ENCODE measurements at regions not wholly inside any gene's neighbourhood (a gene's known extent, or its start where the extent isn't known, plus 50 kb on each side); places are given as distances from the start of the nearest gene placed in this dataset.

DNA sequence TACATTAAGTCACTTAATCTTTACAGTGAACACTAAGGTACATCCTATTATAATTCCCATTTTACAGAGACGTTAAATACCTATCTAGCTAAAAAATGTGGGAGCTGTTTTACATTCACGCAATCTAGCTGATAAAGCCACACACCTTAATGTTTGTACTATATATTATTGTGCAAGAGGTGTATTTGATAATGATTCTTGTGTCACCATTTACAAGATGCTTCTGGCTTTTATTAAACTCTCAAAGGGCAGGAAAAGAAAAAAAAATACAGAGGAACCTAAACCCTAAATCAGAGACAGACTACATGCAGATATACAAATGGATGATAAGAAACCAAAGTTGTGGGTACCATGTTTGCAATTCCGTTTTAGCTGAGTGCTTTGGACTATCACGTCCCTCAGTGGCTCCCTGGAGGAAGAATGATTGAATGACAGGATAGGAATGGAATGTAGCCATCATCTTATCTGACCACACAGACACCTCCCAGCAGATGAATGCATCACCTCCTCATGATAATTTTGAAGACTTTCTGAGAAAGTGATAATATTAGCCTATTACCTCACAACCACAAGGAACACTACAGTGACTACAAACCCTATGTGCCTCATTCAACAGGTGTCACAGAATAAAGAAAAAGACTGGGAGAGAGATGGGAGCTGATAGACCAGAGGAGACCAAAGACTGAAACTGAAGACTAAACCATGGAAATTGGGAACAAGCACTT is 230.5 kb upstream of the SERP2 start (continued):
- TF ChIP-seq ZNF280C (tag by site-specific recombination; IDR thresholded peaks at IDR 0.05): no peak
- peak; percentile 96 for TF ChIP-seq ZNF629 (tag by site-specific recombination; IDR thresholded peaks at IDR 0.05)
- TF ChIP-seq YY2 (tag by site-specific recombination; IDR thresholded peaks at IDR 0.05): no peak
- no peak for TF ChIP-seq ZNF175 (tag by site-specific recombination; IDR thresholded peaks at IDR 0.05)
- TF ChIP-seq SP7 (tag by site-specific recombination; IDR thresholded peaks at IDR 0.05): peak; percentile 90
- no peak for TF ChIP-seq SP3 (tag by site-specific recombination; IDR thresholded peaks at IDR 0.05)
- no peak for TF ChIP-seq ZNF830 (tag by site-specific recombination; IDR thresholded peaks at IDR 0.05; ENCODE audit: low read depth)
- no peak for TF ChIP-seq ZNF23 (tag by site-specific recombination; IDR thresholded peaks at IDR 0.05; ENCODE audit: borderline replicate concordance)
- no peak for TF ChIP-seq ZNF302 (tag by site-specific recombination; IDR thresholded peaks at IDR 0.05; ENCODE audit: low read depth)
- TF ChIP-seq ZNF16 (tag by site-specific recombination; IDR thresholded peaks at IDR 0.05; ENCODE audit: low read depth): no peak
- no peak for TF ChIP-seq ZNF555 (tag by site-specific recombination; conservative IDR thresholded peaks at IDR 0.05)
- TF ChIP-seq, protein P1, sequence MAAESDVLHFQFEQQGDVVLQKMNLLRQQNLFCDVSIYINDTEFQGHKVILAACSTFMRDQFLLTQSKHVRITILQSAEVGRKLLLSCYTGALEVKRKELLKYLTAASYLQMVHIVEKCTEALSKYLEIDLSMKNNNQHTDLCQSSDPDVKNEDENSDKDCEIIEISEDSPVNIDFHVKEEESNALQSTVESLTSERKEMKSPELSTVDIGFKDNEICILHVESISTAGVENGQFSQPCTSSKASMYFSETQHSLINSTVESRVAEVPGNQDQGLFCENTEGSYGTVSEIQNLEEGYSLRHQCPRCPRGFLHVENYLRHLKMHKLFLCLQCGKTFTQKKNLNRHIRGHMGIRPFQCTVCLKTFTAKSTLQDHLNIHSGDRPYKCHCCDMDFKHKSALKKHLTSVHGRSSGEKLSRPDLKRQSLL (tag by site-specific recombination; IDR thresholded peaks at IDR 0.05): no peak
- no peak for TF ChIP-seq ZNF837 (tag by site-specific recombination; IDR thresholded peaks at IDR 0.05)
- TF ChIP-seq KLF10 (tag by site-specific recombination; IDR thresholded peaks at IDR 0.05): no peak
- peak; percentile 25; the same call in 1 of the 2 replicates for TF ChIP-seq SP2 (tag by site-specific recombination; IDR thresholded peaks at IDR 0.05)
- TF ChIP-seq ZNF10 (tag by site-specific recombination; IDR thresholded peaks at IDR 0.05): peak; percentile 62
- peak; percentile 77 for TF ChIP-seq ZNF366 (tag by site-specific recombination; conservative IDR thresholded peaks at IDR 0.05)
- no peak for TF ChIP-seq ZBTB20 (tag by site-specific recombination; IDR thresholded peaks at IDR 0.05)
- no peak for TF ChIP-seq ZNF514 (tag by site-specific recombination; IDR thresholded peaks at IDR 0.05)
- TF ChIP-seq, protein P2, sequence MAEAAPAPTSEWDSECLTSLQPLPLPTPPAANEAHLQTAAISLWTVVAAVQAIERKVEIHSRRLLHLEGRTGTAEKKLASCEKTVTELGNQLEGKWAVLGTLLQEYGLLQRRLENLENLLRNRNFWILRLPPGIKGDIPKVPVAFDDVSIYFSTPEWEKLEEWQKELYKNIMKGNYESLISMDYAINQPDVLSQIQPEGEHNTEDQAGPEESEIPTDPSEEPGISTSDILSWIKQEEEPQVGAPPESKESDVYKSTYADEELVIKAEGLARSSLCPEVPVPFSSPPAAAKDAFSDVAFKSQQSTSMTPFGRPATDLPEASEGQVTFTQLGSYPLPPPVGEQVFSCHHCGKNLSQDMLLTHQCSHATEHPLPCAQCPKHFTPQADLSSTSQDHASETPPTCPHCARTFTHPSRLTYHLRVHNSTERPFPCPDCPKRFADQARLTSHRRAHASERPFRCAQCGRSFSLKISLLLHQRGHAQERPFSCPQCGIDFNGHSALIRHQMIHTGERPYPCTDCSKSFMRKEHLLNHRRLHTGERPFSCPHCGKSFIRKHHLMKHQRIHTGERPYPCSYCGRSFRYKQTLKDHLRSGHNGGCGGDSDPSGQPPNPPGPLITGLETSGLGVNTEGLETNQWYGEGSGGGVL (tag by site-specific recombination; IDR thresholded peaks at IDR 0.05): no peak
- TF ChIP-seq ZSCAN18 (tag by site-specific recombination; IDR thresholded peaks at IDR 0.05): no peak
- TF ChIP-seq SCRT1 (tag by site-specific recombination; IDR thresholded peaks at IDR 0.05; ENCODE audit: borderline replicate concordance): peak; percentile 84; the same call in 1 of the 2 replicates
- peak; percentile 34; the same call in 1 of the 2 replicates for TF ChIP-seq ZFP37 (tag by site-specific recombination; IDR thresholded peaks at IDR 0.05)
- TF ChIP-seq PRDM6 (tag by site-specific recombination; IDR thresholded peaks at IDR 0.05): 0 out of 2 replicates have a peak, but pooled peaks have one; percentile 9
- no peak for TF ChIP-seq ZNF2 (tag by site-specific recombination; IDR thresholded peaks at IDR 0.05)
- TF ChIP-seq ZNF501 (tag by site-specific recombination; IDR thresholded peaks at IDR 0.05): 0 out of 2 replicates have a peak, but pooled peaks have one; percentile 18
- no peak for TF ChIP-seq ZNF677 (tag by site-specific recombination; IDR thresholded peaks at IDR 0.05)
- TF ChIP-seq GFI1B (tag by site-specific recombination; IDR thresholded peaks at IDR 0.05): peak; percentile 40; the same call in 1 of the 2 replicates
- TF ChIP-seq ZNF433 (tag by site-specific recombination; IDR thresholded peaks at IDR 0.05; ENCODE audit: low read depth): no peak
- TF ChIP-seq ZNF311 (tag by site-specific recombination; IDR thresholded peaks at IDR 0.05; ENCODE audit: borderline replicate concordance): no peak
- TF ChIP-seq HOXA7 (CRISPR knock-in tag; IDR thresholded peaks at IDR 0.05; ENCODE audit: borderline replicate concordance): no peak
